ENCODE measurements at regions not wholly inside any gene's neighbourhood (a gene's known extent, or its start where the extent isn't known, plus 50 kb on each side); places are given as distances from the start of the nearest gene placed in this dataset.

- DNase-seq: no peak
Observed at GRCh38 chr13:73268306-73268705, 209.5 kb downstream of the KLF5 start.

GRCh38 chr13:73266640-73267180 lies 207.9 kb downstream of the KLF5 start:
- no peak for DNase-seq

GRCh38 chr13:73262862-73263627 lies 204.2 kb downstream of the KLF5 start:
- no peak for DNase-seq

- no peak for DNase-seq
Observed at GRCh38 chr13:73261739-73262216, 203.0 kb downstream of the KLF5 start.

GRCh38 chr13:73259061-73260017 lies 200.5 kb downstream of the KLF5 start:
- DNase-seq: no peak

- DNase-seq: no peak
Observed at GRCh38 chr13:73258406-73258805, 199.6 kb downstream of the KLF5 start.

GRCh38 chr13:73254827-73255226 lies 196.0 kb downstream of the KLF5 start:
- no peak for DNase-seq

GRCh38 chr13:73251626-73252265 lies 192.9 kb downstream of the KLF5 start:
- no peak for DNase-seq

GRCh38 chr13:73250061-73250460 lies 191.3 kb downstream of the KLF5 start:
- DNase-seq: no peak

GRCh38 chr13:73248711-73249580 lies 190.1 kb downstream of the KLF5 start:
- DNase-seq: no peak

- no peak for DNase-seq
Observed at GRCh38 chr13:73248154-73248553, 189.3 kb downstream of the KLF5 start.

GRCh38 chr13:73245246-73245645 lies 186.4 kb downstream of the KLF5 start:
- DNase-seq: no peak

- DNase-seq: no peak
Observed at GRCh38 chr13:73244467-73244866, 185.7 kb downstream of the KLF5 start.

GRCh38 chr13:73242515-73243015 lies 183.8 kb downstream of the KLF5 start:
- no peak for DNase-seq

GRCh38 chr13:73240193-73240592 lies 181.4 kb downstream of the KLF5 start:
- DNase-seq: no peak

GRCh38 chr13:73235385-73235784 lies 176.6 kb downstream of the KLF5 start:
- no peak for DNase-seq

GRCh38 chr13:73231471-73231870 lies 172.7 kb downstream of the KLF5 start:
- no peak for DNase-seq

- no peak for DNase-seq
Observed at GRCh38 chr13:73230716-73231115, 171.9 kb downstream of the KLF5 start.

- DNase-seq: no peak
Observed at GRCh38 chr13:73228546-73228945, 169.7 kb downstream of the KLF5 start.

- DNase-seq: no peak
Observed at GRCh38 chr13:73225990-73226389, 167.2 kb downstream of the KLF5 start.

- DNase-seq: no peak
Observed at GRCh38 chr13:73224703-73225102, 165.9 kb downstream of the KLF5 start.

- no peak for DNase-seq
Observed at GRCh38 chr13:73223372-73223781, 164.6 kb downstream of the KLF5 start.

All from SW 1271 (cell line).